ENCODE measurements at regions not wholly inside any gene's neighbourhood (a gene's known extent, or its start where the extent isn't known, plus 50 kb on each side); places are given as distances from the start of the nearest gene placed in this dataset.

DNA sequence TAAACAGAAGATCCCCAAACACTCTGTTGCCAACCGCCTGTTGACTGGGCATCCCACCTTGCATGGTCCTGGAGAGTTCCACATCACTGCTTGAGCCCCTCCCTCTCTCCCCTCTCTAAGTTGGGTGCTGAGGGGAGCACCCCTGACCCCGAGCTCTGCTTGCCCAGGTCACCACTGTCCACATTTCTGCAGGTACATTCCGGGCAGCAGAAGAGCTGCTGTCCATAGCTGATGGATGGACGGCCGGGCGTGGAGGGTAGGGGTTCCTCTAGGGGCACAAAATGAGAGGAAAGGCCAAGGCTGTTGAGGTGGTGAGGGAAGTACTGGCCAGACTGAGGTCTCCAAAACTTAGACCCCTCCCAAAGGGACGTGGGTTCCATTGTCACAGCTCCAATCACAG, 227.4 kb upstream of the PPP2R2D start:
- Histone ChIP-seq H3K36me3 (ENCODE audit: low read depth, low read length) (no peaks in the 10 kb centered on the region), H4K20me1 (ENCODE audit: low read length) (no peaks in the 10 kb centered on the region), H3K9ac (ENCODE audit: low read length) (no peak overlapping the region), H2AFZ (ENCODE audit: low read length) (no peak overlapping the region), H3K79me2 (ENCODE audit: low read length) (no peaks in the 10 kb centered on the region), H3F3A (ENCODE audit: low read length, unreplicated experiment) (no peaks in the 10 kb centered on the region), H3K4me1 (ENCODE audit: insufficient read depth, low read length) (no peaks in the 10 kb centered on the region), H3K27ac (ENCODE audit: low read length) (no peak overlapping the region), H3K4me3 (ENCODE audit: low read length) (no peak overlapping the region), H3K9me3 (ENCODE audit: low read length) (no peaks in the 10 kb centered on the region), H3K9me2 (replicated peaks; ENCODE audit: low read length) (no peaks in the 10 kb centered on the region), H3K4me2 (ENCODE audit: low read length) (no peak overlapping the region), H3K27me3 (ENCODE audit: low read length) (peaks cover 13% of the 10 kb centered on the region)
- intact Hi-C loops (cut with micrococcal nuclease) = no loop called here
- ATAC-seq (no peak), DNase-seq (no peak)
- ChIA-PET CTCF (no interaction called here), POLR2A (ENCODE audit: unreplicated experiment) (no interaction called here)
- TF ChIP-seq EZH2 (IDR thresholded peaks at IDR 0.05; ENCODE audit: low read length, unreplicated experiment) (no peak), EZH2phosphoT487 (IDR thresholded peaks at IDR 0.05; ENCODE audit: borderline replicate concordance, low read length) (no peak)
- TF ChIP-seq, protein P1, sequence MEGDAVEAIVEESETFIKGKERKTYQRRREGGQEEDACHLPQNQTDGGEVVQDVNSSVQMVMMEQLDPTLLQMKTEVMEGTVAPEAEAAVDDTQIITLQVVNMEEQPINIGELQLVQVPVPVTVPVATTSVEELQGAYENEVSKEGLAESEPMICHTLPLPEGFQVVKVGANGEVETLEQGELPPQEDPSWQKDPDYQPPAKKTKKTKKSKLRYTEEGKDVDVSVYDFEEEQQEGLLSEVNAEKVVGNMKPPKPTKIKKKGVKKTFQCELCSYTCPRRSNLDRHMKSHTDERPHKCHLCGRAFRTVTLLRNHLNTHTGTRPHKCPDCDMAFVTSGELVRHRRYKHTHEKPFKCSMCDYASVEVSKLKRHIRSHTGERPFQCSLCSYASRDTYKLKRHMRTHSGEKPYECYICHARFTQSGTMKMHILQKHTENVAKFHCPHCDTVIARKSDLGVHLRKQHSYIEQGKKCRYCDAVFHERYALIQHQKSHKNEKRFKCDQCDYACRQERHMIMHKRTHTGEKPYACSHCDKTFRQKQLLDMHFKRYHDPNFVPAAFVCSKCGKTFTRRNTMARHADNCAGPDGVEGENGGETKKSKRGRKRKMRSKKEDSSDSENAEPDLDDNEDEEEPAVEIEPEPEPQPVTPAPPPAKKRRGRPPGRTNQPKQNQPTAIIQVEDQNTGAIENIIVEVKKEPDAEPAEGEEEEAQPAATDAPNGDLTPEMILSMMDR (conservative IDR thresholded peaks at IDR 0.05; ENCODE audit: low read depth, low read length) = no peak
- BruUV-seq (replicated peaks) = no TSS peak

DNA sequence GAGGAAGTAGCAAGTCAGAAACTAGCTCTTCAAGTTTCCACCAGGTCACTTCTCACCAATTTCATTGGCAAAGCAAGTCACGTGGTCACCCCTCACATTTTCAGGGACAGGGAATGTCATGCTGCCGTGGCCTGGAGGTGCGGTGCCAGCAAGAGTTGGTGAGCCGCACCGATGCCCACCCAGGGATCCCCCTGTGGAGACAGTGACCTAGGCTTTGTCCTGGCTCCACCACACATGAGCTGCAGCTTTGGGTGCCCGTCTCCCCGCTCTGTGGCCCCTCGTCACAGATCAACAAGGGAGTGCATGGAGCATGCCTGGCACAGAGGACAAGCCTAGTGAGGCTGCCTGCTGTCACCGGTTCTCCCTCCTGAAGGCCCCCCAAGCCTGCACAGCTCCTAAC, 226.7 kb upstream of the PPP2R2D start:
- Histone ChIP-seq H3K4me3 (ENCODE audit: low read length) (no peak overlapping the region), H3K36me3 (ENCODE audit: low read depth, low read length) (no peaks in the 10 kb centered on the region), H3K4me2 (ENCODE audit: low read length) (no peak overlapping the region), H3K9me3 (ENCODE audit: low read length) (no peaks in the 10 kb centered on the region), H3K27ac (ENCODE audit: low read length) (no peak overlapping the region), H3K4me1 (ENCODE audit: insufficient read depth, low read length) (no peaks in the 10 kb centered on the region), H3K27me3 (ENCODE audit: low read length) (peaks cover 13% of the 10 kb centered on the region), H3K79me2 (ENCODE audit: low read length) (no peaks in the 10 kb centered on the region), H3K9ac (ENCODE audit: low read length) (no peak overlapping the region), H3K9me2 (replicated peaks; ENCODE audit: low read length) (no peaks in the 10 kb centered on the region), H3F3A (ENCODE audit: low read length, unreplicated experiment) (no peaks in the 10 kb centered on the region), H4K20me1 (ENCODE audit: low read length) (no peaks in the 10 kb centered on the region), H2AFZ (ENCODE audit: low read length) (no peak overlapping the region)
- DNase-seq (no peak), ATAC-seq (no peak)
- no TSS peak for BruUV-seq (replicated peaks)
- intact Hi-C loops (cut with micrococcal nuclease) = no loop called here
- no peak for TF ChIP-seq EZH2 (IDR thresholded peaks at IDR 0.05; ENCODE audit: low read length, unreplicated experiment)
- TF ChIP-seq EZH2phosphoT487 (IDR thresholded peaks at IDR 0.05; ENCODE audit: borderline replicate concordance, low read length) = no peak
- TF ChIP-seq, protein P1 (conservative IDR thresholded peaks at IDR 0.05; ENCODE audit: low read depth, low read length) = no peak
- ChIA-PET POLR2A (ENCODE audit: unreplicated experiment) (no interaction called here), CTCF (no interaction called here)

DNA sequence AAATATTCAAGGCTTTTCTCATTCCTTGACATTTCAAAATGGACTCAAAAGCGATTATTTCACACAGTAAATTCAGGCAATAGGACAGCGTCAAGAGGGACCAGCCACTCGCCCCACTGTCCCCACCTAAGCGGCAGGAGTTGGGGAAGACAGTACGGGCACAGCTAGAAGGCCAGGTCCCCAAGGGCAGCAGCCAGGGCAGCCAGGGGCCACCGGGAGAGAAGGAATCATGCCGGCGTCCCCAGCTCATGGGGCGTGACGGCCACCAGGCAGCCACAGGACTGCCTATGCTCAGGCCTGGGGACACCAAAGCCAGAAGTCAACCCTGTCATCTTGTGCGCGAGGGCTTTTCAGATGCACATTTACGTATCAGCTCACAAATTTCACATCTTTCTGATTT, 225.7 kb upstream of the PPP2R2D start:
- ChIA-PET CTCF (no interaction called here), POLR2A (ENCODE audit: unreplicated experiment) (no interaction called here)
- H3K36me3 ChIP-seq (ENCODE audit: low read depth, low read length) = no peaks in the 10 kb centered on the region
- no peak for TF ChIP-seq EZH2phosphoT487 (IDR thresholded peaks at IDR 0.05; ENCODE audit: borderline replicate concordance, low read length)
- TF ChIP-seq, protein P1 (conservative IDR thresholded peaks at IDR 0.05; ENCODE audit: low read depth, low read length) = no peak
- TF ChIP-seq EZH2 (IDR thresholded peaks at IDR 0.05; ENCODE audit: low read length, unreplicated experiment) = no peak
- no peak overlapping the region for H3K4me2 ChIP-seq (ENCODE audit: low read length)
- DNase-seq = no peak
- peaks cover 13% of the 10 kb centered on the region for H3K27me3 ChIP-seq (ENCODE audit: low read length)
- no peak overlapping the region for H3K27ac ChIP-seq (ENCODE audit: low read length)
- H3K9ac ChIP-seq (ENCODE audit: low read length) = no peak overlapping the region
- H2AFZ ChIP-seq (ENCODE audit: low read length) = no peak overlapping the region
- H3K4me3 ChIP-seq (ENCODE audit: low read length) = no peak overlapping the region
- BruUV-seq (replicated peaks) = no TSS peak
- intact Hi-C loops (cut with micrococcal nuclease) = no loop called here
- ATAC-seq = no peak
- H4K20me1 ChIP-seq (ENCODE audit: low read length) = no peaks in the 10 kb centered on the region
- H3F3A ChIP-seq (ENCODE audit: low read length, unreplicated experiment) = no peaks in the 10 kb centered on the region
- no peaks in the 10 kb centered on the region for H3K9me3 ChIP-seq (ENCODE audit: low read length)
- H3K4me1 ChIP-seq (ENCODE audit: insufficient read depth, low read length) = no peaks in the 10 kb centered on the region
- no peaks in the 10 kb centered on the region for H3K79me2 ChIP-seq (ENCODE audit: low read length)
- H3K9me2 ChIP-seq (replicated peaks; ENCODE audit: low read length) = no peaks in the 10 kb centered on the region
